ENCODE measurements at regions not wholly inside any gene's neighbourhood (a gene's known extent, or its start where the extent isn't known, plus 50 kb on each side); places are given as distances from the start of the nearest gene placed in this dataset.

- no peaks in the 10 kb centered on the region for H3K36me3 Mint-ChIP-seq (ENCODE audit: low read depth)
- intact Hi-C loops (cut with DNase I, micrococcal nuclease) = no loop called here
Observed at GRCh38 chr14:94695231-94695630, 74.7 kb downstream of the GSC start.

GRCh38 chr14:94691660-94692034 is 78.3 kb downstream of the GSC start:
- H3K9me3 ChIP-seq (ENCODE audit: control insufficient read depth in 1 of 2, insufficient read depth in 1 of 2, low read length in 2 of 2) = no peaks in the 10 kb centered on the region
- Mint-ChIP-seq H3K4me3 (no peak overlapping the region), H3K36me3 (ENCODE audit: low read depth) (no peaks in the 10 kb centered on the region), H3K4me1 (ENCODE audit: low read depth) (no peaks in the 10 kb centered on the region), H3K27me3 (peaks cover 11% of the 10 kb centered on the region), H3K9me3 (no peaks in the 10 kb centered on the region), H3K27ac (no peak overlapping the region)
- intact Hi-C loops (cut with DNase I, micrococcal nuclease) = no loop called here
- CTCF ChIA-PET = no interaction called here
- peaks cover 7% of the 10 kb centered on the region for H3K4me1 ChIP-seq (ENCODE audit: insufficient read depth, low read length)
- no peak overlapping the region for H3K4me3 ChIP-seq (ENCODE audit: low read length)
- H3K27ac ChIP-seq (ENCODE audit: low read depth in 1 of 2, low read length in 2 of 2) = no peak overlapping the region
- no peaks in the 10 kb centered on the region for H3K36me3 ChIP-seq (ENCODE audit: insufficient read depth, low read length)
- peaks cover 5 to 13% of the 10 kb centered on the region in 2 experiments for H3K27me3 ChIP-seq (ENCODE audit: control insufficient read depth in 1 of 2, insufficient read depth in 2 of 2, low read length in 2 of 2)
- no peak for ATAC-seq (ENCODE audit: poor library complexity)
- POLR2A ChIA-PET = no interaction called here
- no peak for DNase-seq
- no peak for TF ChIP-seq CTCF (IDR thresholded peaks at IDR 0.05)

More at GRCh38 chr14:94695231-94695630, 74.7 kb downstream of the GSC start:
- no peak for DNase-seq
- no peaks in the 10 kb centered on the region for H3K9me3 ChIP-seq (ENCODE audit: control insufficient read depth in 1 of 2, insufficient read depth in 1 of 2, low read length in 2 of 2)
- POLR2A ChIA-PET = no interaction called here
- no peaks in the 10 kb centered on the region for H3K4me1 ChIP-seq (ENCODE audit: insufficient read depth, low read length)
- Mint-ChIP-seq H3K9me3 (no peaks in the 10 kb centered on the region), H3K4me1 (ENCODE audit: low read depth) (no peaks in the 10 kb centered on the region), H3K27ac (no peak overlapping the region), H3K4me3 (no peak overlapping the region), H3K27me3 (peaks cover 7% of the 10 kb centered on the region)
- no peak overlapping the region for H3K4me3 ChIP-seq (ENCODE audit: low read length)
- no peak for TF ChIP-seq CTCF (IDR thresholded peaks at IDR 0.05)
- H3K36me3 ChIP-seq (ENCODE audit: insufficient read depth, low read length) = no peaks in the 10 kb centered on the region
- CTCF ChIA-PET = no interaction called here
- no peak overlapping the region for H3K27ac ChIP-seq (ENCODE audit: low read depth in 1 of 2, low read length in 2 of 2)
- no peak for ATAC-seq (ENCODE audit: poor library complexity)
- peaks cover under 1 to 4% of the 10 kb centered on the region in 2 experiments for H3K27me3 ChIP-seq (ENCODE audit: control insufficient read depth in 1 of 2, insufficient read depth in 2 of 2, low read length in 2 of 2)

- Histone ChIP-seq H3K36me3 (ENCODE audit: insufficient read depth, low read length) (no peaks in the 10 kb centered on the region), H3K9me3 (ENCODE audit: control insufficient read depth in 1 of 2, insufficient read depth in 1 of 2, low read length in 2 of 2) (no peaks in the 10 kb centered on the region), H3K27ac (ENCODE audit: low read depth in 1 of 2, low read length in 2 of 2) (no peak overlapping the region), H3K4me3 (ENCODE audit: low read length) (no peak overlapping the region), H3K27me3 (ENCODE audit: control insufficient read depth in 1 of 2, insufficient read depth in 2 of 2, low read length in 2 of 2) (peaks cover 5 to 13% of the 10 kb centered on the region in 2 experiments), H3K4me1 (ENCODE audit: insufficient read depth, low read length) (peaks cover 7% of the 10 kb centered on the region)
- H3K27ac Mint-ChIP-seq = no peak overlapping the region
- no peak for DNase-seq
- CTCF ChIA-PET = no interaction called here
- H3K4me3 Mint-ChIP-seq = no peak overlapping the region
- POLR2A ChIA-PET = no interaction called here
- no peak for TF ChIP-seq CTCF (IDR thresholded peaks at IDR 0.05)
- H3K9me3 Mint-ChIP-seq = no peaks in the 10 kb centered on the region
- no peaks in the 10 kb centered on the region for H3K4me1 Mint-ChIP-seq (ENCODE audit: low read depth)
- no peaks in the 10 kb centered on the region for H3K36me3 Mint-ChIP-seq (ENCODE audit: low read depth)
- H3K27me3 Mint-ChIP-seq = peaks cover 11% of the 10 kb centered on the region
- ATAC-seq (ENCODE audit: poor library complexity) = no peak
- intact Hi-C loops (cut with DNase I, micrococcal nuclease) = no loop called here
Observed at GRCh38 chr14:94690896-94691659, 78.8 kb downstream of the GSC start.

All from CD4-positive, alpha-beta T cell (primary cell).